ENCODE measurements at regions not wholly inside any gene's neighbourhood (a gene's known extent, or its start where the extent isn't known, plus 50 kb on each side); places are given as distances from the start of the nearest gene placed in this dataset.
A peak's percentile ranks its signal among the peaks of the same experiment; 100 is the strongest.

DNA sequence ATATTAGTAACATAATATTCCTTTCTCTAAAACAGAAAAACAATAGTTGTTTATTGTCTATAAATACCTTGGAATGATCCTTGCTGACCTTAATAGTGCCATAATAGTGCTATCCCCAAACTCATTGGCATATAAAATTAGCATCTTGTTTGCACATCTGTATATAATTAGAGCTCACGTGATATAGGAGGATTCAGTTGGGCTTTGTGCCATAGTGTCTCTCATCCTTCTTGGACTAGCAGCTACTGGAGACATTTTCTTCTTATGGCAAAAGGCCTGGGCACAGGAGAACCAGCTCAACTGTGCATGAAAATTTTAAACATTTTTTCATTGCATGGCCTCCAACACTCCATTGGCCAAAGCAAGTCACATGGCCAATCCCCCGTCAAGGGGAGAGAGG, 342.5 kb downstream of the SPATA31D1 start:
- no peak for DNase-seq

DNA sequence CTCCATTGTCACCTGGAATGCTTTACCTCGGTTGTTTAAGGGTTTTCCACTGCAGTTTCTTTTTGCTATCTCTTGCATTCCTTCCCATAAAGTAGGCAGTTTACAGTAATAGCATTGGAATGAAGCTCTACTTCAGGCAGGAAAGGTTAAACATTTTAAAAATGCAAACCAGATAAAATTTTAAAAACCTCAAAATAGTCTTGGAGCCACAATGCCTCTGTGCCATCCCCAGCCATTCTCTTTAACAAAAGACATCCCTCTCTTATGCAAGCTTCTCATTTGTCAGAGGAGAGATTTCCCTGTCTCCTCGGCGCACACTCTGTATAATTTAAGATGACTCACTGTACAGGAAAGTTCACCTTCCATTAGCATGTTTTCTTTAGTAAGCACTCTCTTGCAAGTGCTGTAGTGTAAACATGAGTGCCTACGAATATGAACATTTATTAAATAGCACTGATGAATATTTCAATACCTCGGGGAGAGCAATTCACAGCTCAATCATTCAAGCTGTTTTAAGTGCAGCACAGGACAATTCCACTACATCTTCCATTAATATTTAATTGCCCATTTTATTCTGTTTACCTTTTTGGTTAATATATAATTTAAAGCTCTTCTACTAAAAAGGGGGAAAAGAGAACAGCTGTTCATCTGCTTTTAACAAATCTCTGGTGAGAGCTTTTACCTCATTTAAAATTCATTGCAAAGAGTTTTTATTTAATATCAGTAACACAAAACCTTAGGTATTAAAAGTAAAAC, 343.6 kb downstream of the SPATA31D1 start:
- no peak for DNase-seq

DNA sequence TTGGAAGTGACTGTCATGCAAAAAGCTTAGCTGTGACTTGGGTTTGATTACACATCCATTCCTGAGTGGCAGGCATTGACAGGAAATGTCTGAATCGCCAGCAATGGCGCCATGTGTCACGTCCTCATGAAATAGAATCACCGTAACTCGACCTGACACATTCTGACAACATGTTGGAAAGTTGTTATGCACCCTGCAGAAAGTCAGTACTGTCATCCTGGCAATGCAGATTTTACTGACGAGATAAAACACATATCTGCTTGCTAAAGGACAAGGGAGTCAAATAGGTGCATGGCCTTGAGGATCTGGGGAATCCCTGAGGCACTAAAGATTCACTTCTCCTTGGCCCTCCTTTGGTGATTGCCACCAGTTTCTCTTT, 344.2 kb downstream of the SPATA31D1 start:
- no peak for DNase-seq

DNA sequence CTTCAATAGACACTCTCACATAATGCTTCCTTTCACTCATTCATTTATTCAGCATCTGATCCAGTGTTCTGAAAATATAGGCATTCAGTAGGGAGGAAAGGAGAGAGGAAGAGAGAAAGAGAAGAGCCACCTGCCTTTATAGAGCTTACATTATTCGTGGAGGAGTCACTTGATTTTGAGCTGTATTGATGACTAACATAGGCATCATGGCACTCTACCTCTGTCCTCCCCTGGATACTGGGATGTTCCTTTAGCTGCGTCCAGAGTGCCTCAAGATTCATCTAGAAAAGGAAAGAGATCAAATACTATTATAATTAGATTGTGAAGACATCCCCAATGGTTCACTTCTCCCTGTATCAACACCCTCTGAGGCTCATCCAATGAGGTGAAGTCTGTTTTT, 345.1 kb downstream of the SPATA31D1 start:
- no peak for DNase-seq

DNA sequence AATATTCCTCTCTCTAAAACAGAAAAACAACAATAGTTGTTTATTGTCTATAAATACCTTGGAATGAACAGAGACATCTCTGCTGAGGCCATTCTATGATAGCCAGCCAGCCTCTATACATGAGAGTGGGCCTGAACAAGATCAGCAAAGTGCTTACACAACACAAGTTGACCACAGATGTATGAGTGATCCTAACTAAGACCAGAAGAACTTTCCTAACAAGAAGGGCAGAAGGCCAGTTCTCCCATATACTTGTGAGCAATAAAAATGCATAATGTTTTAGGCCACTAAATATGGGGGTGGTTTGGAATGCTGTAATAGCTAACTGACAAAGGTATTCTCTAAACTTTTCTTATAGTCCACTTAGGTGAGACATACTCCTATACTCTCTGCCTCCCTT, 345.7 kb downstream of the SPATA31D1 start:
- no peak for DNase-seq

DNA sequence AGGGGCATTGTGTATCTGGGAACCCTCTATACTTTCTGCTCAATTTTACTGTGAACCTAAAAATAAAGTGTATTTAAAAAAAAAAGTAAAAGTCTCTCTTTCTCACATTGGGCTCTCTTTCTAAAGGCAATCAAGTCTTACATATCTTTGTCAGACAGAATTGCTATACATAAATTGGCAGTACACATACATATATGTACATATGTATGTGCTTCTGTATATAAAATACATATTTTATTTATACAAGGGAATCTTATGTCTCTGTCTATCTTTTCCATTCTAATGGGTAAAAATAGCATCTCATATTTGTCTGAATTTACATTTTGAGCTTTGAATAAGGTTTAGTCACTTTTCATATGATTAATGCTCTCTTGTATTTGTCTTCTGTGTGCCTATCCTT, 348.8 kb downstream of the SPATA31D1 start:
- no peak for DNase-seq

DNA sequence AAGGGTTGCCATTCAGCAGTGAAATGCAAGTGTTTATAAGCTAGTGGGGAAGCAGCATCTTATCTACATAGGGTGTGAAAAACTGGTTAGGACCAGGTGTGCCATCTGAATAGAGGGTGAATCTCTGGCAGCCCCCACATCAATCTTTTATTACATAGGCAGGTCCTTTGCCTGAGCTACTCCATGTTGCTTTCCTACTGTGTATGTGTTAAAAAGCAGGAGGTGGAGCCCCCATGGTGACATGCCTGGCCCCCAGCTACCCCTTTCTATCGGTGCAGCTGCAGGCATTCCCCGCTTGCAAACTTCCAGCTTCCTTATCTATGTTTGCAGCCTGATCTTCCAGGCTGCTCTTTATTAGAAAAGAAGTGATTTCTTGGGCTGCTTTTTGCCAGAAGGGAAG, 353.5 kb downstream of the SPATA31D1 start:
- DNase-seq = no peak

DNA sequence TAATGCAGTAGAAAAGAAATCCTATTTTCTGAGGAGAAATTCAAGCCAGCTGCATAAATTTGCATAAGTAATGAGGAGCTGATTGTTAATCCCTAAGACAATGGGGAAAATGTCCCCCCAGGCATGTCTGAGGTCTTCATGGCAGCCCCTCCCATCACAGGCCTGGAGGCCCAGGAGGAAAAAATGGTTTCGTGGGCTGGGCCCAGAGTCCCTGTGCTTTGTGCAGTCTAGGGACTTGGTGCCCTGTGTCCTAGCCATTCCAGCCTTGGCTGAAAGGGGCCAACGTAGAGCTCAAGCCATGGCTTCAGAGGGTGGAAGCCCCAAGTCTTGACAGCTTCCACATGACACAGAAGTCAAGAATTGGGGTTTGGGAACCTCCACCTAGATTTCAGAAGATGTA, 357.5 kb downstream of the SPATA31D1 start:
- no peak for DNase-seq

DNA sequence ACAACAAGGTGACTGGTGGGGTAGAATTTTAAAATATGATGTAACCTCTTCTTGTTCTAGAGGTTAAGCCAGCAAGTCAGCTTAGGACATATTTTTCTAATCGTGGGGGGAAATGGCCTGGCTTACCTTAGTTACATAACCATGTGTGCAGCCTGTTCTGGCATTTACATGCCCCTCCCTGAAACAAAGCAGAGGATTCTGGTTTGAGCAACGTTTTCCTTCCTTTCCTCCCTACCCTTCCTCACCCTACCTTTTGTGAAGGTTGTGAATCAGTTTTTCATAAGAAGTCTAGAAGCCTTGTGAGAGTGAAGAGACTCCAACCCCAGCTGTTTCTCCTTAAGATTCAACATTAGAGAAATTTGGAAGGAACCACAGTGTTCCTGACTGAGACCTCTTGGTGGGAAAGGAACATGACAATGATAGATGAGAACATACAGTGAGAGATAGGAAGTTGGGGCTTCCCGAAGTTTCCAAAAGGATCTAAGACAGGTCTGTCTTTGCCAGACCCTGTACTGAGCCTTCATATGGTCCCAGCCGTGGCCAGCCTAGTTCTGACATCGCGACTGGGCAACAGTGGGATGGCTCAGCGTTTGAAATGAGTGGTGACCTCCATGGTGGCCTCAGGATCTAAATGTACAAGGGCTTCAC, 365.2 kb downstream of the SPATA31D1 start:
- no peak for DNase-seq

DNA sequence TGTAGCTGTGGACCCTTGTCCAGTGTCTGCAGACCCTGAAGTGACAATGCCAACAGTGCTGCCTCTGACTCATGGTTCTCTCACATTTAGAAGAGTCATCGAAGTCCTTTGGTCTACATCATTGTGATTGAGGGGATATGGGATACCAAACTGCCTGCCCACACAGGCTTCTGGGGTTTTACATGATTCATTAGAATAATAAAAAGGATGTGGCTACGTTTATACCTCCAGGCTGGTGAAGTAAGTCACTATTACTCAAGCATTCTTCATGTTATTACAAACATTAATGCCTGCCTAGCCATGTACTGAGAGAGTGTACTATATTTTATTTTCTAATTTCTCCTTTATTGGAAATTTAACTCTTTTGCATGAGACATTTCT, 365.7 kb downstream of the SPATA31D1 start:
- no peak for DNase-seq

DNA sequence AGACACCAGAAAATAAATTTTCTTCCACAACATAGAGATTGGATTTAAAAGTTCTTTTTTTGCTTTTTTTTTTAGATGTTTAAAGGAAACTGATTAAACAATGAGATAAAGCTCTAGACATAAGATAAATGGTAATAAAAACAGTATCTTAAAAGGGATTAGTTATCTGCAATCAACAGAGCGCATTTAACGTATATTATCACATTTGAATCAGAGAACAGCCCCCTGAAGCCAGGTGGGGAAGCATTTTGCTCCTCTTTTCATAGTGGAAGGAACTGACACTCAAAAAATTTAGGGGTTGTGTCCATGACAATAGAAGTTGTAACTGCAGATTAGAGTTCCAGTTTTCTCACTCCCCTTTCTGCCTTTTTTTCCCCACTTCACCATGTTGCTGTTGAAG, 367.6 kb downstream of the SPATA31D1 start:
- no peak for DNase-seq

DNA sequence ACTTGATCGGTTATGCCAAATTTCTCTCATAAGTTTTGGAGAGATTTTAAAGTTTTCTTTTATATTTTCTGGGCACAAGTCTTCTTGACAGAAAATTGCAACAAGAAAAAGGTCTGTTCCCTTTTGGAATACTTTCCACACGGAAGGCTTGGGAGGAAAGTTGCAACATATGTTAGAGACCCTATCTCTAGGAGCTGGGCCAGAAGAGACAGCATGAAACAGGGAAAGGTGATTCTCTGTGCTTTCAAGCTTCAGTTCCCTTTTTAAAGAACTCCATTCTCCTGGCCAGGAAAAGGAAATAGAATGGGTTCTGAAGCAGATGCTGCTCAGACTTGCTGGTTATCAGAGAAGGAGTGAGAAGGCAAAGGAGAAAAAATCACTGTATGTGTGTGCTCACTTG, 368.3 kb downstream of the SPATA31D1 start:
- no peak for DNase-seq

DNA sequence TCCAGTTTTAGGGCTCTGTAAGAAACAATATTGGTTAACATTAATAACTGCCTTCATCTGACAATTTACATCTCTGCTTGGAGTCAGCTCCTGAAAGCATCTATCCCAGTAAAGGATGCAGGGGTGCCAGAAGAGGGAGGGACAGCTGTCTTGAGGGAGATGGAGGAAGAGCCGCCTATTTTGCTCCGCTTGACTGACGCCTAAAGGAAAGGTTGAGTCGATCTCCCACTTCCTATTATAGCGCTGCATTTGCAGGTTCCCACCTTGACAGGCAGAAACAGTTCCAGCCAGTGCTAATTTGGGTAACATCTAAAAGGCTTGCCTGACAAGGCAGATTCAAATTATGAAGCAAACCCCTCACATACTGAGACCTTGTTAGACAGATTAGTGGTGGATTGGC, 374.6 kb downstream of the SPATA31D1 start:
- DNase-seq = peak; percentile 71 to 78

DNA sequence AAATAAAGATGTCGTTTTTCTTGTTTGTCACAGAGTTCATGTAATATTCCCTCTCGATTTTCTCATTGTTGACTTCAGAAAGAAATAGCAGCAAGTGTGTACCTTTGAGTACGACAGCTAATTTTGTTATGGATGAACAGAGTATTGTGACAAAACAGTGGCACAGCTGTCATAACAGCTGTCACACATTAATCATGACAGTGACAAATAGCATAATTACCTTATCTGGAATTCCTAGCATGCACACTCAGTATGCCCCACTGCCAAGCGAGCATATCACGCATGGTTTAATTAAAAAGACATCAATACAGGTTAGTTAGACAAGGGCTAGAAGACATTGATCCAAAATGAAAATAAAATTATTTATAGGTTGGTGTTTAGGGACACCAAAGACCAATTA, 375.1 kb downstream of the SPATA31D1 start:
- no peak for DNase-seq

DNA sequence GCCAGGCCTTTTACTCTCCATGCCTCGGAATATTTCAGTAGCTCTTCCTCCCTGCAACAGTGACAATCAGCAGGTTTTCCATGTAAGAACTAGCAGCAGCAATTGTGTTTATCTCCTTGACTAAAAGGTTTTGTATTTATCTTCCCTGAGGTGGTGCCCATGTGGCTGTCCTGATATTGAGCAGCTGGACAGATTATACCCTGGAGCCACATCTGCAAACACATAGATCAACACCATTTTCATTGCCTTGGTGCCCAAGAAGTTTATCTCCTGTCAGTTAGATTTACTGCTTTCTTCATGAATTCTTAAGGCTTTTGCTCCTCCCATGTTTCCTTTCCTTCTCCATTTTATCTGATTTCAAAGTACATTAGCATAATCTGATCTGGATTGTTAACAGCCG, 378.4 kb downstream of the SPATA31D1 start:
- no peak for DNase-seq

DNA sequence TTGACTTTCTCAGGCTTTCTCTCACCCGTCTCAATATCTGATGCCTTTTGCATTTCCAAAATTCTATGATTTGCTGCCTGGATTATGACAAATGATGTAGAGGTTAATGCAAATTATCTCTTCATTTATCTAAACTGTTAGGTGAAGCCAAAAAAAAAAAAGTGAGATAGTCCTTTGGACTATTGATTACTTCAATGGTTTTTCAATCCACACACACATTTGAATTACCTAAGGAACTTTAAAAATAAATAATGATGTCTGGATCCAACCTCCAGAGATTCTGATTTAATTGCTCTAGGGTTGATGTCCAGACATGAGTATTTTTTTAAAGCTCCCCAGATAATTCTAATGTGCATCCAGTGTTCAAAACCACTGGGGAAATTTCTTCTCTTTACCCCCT, 379.4 kb downstream of the SPATA31D1 start:
- no peak for DNase-seq

DNA sequence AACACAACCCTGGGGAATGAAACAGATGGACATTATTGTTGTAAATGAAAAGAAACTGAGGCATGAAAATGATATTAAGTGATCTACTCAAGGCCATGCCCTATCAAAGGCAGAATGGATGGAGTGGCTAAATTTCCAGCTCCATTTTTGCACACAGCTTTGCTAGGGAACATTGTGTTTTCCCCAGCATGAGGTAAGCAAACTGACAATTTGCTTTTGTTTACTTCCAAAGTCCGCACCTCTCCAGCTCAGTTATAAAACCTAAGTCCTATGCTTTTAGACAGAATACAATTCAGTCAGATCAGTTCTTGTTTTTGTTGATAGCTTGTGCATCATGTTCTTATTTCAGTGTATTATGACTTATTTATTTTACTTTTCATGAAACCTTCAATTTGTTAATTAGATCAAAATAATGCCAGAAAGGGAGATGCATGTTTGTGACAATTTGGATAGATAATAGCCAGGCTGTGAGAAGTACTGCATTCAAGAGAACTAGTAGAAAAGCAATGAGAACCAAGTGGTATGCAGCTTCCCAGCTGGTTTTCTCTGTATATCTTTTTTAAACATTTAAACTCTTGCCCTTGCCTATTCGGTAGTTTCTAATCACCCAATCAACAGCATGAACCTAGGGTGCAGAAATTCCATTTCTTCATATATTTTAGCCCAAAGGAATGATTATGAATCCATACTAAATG, 380.8 kb downstream of the SPATA31D1 start:
- no peak for DNase-seq

DNA sequence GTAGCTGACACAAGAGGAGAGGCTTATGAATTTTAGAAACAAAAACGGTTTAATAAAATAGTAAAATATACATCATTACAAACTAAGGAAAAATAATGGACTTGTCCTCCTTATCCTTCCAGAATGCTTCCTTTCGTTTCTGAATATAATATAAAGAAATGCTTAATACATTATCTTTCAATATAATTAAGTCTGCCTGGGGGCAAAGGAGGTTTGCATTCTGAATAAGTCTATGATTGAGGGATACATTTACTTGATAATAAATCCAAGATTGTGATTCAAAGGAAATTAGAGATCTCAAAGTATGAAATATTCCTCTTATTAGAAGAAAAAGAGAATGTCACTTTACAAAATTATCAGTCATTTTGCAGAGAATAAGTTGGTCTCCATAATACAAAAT, 386.5 kb downstream of the SPATA31D1 start:
- no peak for DNase-seq

DNA sequence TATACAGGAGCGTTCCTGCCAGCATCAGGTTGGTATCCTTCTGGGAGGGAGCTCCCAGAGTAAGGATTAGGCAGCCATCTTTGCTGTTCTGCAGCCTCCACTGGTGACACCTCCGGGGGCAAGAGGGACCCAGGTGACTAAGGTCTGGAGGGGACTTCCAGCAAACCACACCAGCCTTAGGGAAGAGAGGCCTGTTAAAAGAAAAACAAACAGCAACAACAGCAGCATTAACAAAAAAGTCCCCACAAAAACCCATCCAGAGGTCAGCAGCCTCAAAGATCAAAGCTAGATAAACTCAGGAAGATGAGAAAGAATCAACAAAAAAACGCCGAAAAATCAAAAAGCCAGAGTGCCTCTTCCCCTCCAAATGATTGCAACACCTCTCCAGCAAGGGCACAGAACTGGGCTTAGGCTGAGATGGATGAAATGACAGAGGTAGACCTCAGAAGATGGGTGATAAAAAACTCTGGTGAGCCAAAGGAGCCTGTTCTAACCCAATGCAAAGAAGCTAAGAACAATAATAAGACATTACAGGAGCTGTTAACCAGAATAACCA, 388.2 kb downstream of the SPATA31D1 start:
- DNase-seq = no peak

DNA sequence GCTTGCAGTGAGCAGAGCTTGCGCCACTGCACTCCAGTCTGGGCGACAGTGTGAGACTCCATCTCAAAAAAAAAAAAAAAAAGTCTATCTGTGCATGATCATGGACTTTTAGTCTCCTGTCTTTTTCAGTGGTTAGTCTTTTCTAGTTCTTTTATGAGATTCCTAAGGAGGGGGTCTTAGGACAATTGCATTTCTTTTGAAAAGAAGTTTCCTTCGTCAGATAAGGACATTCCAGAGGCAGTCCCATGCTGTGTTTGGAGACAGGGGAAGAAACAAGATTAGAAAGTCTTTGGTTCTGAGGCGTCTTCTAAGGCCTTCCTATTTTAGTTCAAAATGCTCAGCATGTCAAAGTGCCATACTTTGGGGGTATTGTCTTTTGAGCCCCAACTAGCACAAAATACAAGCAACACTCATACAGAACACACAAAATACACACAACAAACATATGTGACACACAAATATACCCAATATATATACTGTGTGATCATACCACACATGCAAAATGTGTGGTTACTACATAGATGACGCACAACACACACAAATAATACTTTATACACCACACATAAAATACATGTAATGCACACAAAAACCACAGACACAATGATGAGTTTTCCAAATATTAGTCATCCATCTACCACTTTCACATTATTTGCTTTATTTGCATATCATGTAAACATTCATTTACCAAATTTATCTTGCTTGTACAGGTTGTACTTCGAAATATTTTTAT, 394.5 kb downstream of the SPATA31D1 start:
- no peak for DNase-seq

DNA sequence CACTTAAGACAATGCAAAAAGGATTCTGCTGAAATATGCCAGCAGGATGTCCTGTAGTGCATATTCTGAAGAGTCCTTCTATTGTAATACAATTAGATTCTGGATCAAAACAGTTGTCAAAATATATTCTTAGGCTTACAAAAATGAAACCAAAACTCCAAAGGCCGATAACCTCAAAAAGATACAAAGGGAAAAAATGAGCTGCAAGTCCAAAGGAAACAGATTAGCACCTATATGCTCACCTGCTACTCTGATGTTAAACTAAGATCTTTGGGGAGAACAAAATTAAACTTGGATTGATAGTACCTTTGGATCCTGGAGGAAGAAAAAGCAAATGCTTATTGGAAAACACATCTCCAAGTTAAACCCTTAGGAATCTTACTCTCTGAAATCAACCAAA, 397.1 kb downstream of the SPATA31D1 start:
- no peak for DNase-seq

DNA sequence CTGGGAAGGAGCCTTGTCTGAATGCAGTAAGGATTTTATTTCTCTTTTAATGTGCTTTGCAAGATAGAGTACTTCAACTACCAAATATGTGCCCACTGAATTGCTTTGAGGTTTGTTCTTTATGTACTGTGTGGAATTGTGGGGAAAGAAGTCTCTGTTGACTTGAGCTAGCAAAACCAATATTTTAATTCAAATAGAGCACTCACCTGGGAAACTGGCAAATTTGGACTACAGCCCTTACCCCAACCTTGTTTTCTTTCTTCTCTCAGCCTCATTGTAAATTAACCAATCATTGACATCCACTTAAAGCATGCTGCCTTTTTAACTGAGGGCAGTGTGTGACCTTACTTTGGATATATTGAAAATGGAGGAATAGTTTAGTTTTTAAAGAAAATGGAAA, 409.0 kb downstream of the SPATA31D1 start:
- DNase-seq = no peak

DNA sequence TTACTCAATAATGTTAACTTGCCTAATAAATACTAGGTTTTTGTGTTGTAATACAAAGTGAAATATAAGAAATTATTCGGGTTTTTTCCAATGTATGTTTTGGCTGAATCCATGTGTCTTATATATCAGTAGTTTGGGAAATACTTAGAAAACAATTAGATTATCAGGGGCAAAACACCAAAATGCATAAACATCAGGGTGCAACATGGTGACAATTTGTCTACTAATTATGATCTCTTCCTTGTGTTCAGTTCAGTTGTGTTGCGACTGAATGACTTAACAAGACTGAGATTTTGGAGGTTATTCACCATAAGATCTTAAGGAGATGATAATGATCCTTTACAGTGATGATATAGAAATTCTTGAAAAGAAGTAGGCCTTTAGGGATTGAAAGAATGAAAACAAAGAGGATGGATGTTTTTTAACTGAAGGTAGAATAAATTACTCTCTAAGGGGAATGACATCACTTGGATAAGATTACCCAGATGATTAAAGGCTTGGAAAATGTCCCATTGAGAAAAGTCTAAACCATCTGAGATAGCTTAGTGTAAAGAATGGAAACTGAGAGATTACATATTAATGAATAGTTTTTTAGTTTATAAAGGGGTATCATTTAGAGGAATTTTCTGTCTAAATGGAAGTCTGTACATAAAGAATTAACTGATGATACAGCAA, 415.8 kb downstream of the SPATA31D1 start:
- DNase-seq = no peak

All from NCI-H526 (cell line).